DND-41 (cell line): ENCODE measurements at regions not wholly inside any gene's neighbourhood (a gene's known extent, or its start where the extent isn't known, plus 50 kb on each side); places are given as distances from the start of the nearest gene placed in this dataset.

ENCODE experiments used
- EZH2 ChIP-seq: IDR thresholded peaks from 3 replicates; pipeline ENCODE4 v1.6.1; 2012; ENCODE audit warnings: borderline replicate concordance, low read depth, mild to moderate bottlenecking, moderate library complexity, low read length, inconsistent platforms; ENCODE audit not compliant: severe bottlenecking
- TF ChIP-seq, protein P1 (sequence below): IDR thresholded peaks from 2 replicates; pipeline ENCODE4 v1.5.1; 2012; ENCODE audit warnings: borderline replicate concordance, low read length, moderate library complexity, mild to moderate bottlenecking; ENCODE audit not compliant: poor library complexity, severe bottlenecking; ENCODE audit errors: extremely low read depth

GRCh38 chr4:14596904-14597303 lies 405.4 kb upstream of the CPEB2 start:
- TF ChIP-seq, protein P1, sequence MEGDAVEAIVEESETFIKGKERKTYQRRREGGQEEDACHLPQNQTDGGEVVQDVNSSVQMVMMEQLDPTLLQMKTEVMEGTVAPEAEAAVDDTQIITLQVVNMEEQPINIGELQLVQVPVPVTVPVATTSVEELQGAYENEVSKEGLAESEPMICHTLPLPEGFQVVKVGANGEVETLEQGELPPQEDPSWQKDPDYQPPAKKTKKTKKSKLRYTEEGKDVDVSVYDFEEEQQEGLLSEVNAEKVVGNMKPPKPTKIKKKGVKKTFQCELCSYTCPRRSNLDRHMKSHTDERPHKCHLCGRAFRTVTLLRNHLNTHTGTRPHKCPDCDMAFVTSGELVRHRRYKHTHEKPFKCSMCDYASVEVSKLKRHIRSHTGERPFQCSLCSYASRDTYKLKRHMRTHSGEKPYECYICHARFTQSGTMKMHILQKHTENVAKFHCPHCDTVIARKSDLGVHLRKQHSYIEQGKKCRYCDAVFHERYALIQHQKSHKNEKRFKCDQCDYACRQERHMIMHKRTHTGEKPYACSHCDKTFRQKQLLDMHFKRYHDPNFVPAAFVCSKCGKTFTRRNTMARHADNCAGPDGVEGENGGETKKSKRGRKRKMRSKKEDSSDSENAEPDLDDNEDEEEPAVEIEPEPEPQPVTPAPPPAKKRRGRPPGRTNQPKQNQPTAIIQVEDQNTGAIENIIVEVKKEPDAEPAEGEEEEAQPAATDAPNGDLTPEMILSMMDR = no peak
- TF ChIP-seq EZH2 = no peak
